ENCODE measurements at regions not wholly inside any gene's neighbourhood (a gene's known extent, or its start where the extent isn't known, plus 50 kb on each side); places are given as distances from the start of the nearest gene placed in this dataset.

- no peak overlapping the region for H3K27ac ChIP-seq (ENCODE audit: low read length)
- no peak for DNase-seq (ENCODE audit: low read depth, low spot score)
- no CpG with 5 or more reads among the region's 4 CpGs for WGBS (ENCODE audit: insufficient coverage, insufficient read length)
- no peaks in the 10 kb centered on the region for H3K36me3 ChIP-seq (ENCODE audit: control insufficient read depth, insufficient read depth, low read length)
- no peak overlapping the region for H3K4me3 ChIP-seq (ENCODE audit: low read length)
- H3K4me1 ChIP-seq (ENCODE audit: control insufficient read depth, insufficient read depth, low read length) = no peaks in the 10 kb centered on the region
- H3K9me3 ChIP-seq (ENCODE audit: control insufficient read depth, insufficient read depth, low read length) = no peaks in the 10 kb centered on the region
- no peaks in the 10 kb centered on the region for H3K27me3 ChIP-seq (ENCODE audit: control insufficient read depth, insufficient read depth, low read length)
These were observed 120.5 kb upstream of the MAP9 start for GRCh38 chr4:155497306-155497705.

GRCh38 chr4:155496294-155496626 lies 119.5 kb upstream of the MAP9 start:
- WGBS (ENCODE audit: insufficient coverage, insufficient read length) = no CpG with 5 or more reads among the region's 3 CpGs
- no peak for DNase-seq (ENCODE audit: low read depth, low spot score)
- H3K4me3 ChIP-seq (ENCODE audit: low read length) = no peak overlapping the region

GRCh38 chr4:155495572-155496293 lies 119.0 kb upstream of the MAP9 start:
- Histone ChIP-seq H3K36me3 (ENCODE audit: control insufficient read depth, insufficient read depth, low read length) (no peaks in the 10 kb centered on the region), H3K27ac (ENCODE audit: low read length) (no peak overlapping the region), H3K4me1 (ENCODE audit: control insufficient read depth, insufficient read depth, low read length) (no peaks in the 10 kb centered on the region), H3K27me3 (ENCODE audit: control insufficient read depth, insufficient read depth, low read length) (no peaks in the 10 kb centered on the region), H3K9me3 (ENCODE audit: control insufficient read depth, insufficient read depth, low read length) (no peaks in the 10 kb centered on the region), H3K4me3 (ENCODE audit: low read length) (no peak overlapping the region)
- 100% methylated on average over 1 of the region's 11 CpGs for WGBS (ENCODE audit: insufficient coverage, insufficient read length)
- no peak for DNase-seq (ENCODE audit: low read depth, low spot score)

More at GRCh38 chr4:155496294-155496626, 119.5 kb upstream of the MAP9 start:
- no peak overlapping the region for H3K27ac ChIP-seq (ENCODE audit: low read length)
- H3K4me1 ChIP-seq (ENCODE audit: control insufficient read depth, insufficient read depth, low read length) = no peaks in the 10 kb centered on the region
- no peaks in the 10 kb centered on the region for H3K36me3 ChIP-seq (ENCODE audit: control insufficient read depth, insufficient read depth, low read length)
- no peaks in the 10 kb centered on the region for H3K9me3 ChIP-seq (ENCODE audit: control insufficient read depth, insufficient read depth, low read length)
- H3K27me3 ChIP-seq (ENCODE audit: control insufficient read depth, insufficient read depth, low read length) = no peaks in the 10 kb centered on the region

DNA sequence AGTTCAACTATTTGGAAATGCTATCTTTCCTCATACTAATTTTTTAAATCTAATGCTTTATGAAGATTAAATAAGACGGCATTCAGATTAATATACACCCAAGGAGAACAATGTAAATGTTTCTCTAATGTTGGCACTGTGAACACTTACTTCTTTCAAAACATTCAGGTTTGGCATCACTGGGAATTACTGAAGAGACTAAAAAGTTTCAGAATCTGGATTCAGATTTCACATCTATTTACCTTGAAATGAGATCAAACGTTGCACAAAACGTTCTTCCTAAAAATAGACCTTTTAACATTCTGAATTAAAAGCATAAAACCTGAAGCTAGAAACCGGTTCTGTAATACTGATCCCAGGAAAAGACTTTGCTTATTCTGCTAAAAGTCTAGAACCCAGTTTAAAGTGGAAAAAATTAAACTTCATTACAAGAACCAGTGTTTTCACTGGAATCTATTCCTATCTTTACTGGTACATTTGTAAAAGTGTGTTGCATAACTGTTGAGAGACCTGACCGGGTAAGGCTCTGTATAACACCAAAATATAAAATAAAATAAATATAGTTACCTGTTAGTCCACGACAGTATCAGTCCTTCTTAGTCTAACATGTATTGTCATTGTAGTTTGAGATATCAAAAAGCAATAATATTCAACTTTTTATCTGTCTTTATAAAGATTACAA lies 117.4 kb upstream of the MAP9 start:
- WGBS (ENCODE audit: insufficient coverage, insufficient read length) = no CpG with 5 or more reads among the region's 6 CpGs
- Histone ChIP-seq H3K4me3 (ENCODE audit: low read length) (no peak overlapping the region), H3K27me3 (ENCODE audit: control insufficient read depth, insufficient read depth, low read length) (no peaks in the 10 kb centered on the region), H3K9me3 (ENCODE audit: control insufficient read depth, insufficient read depth, low read length) (no peaks in the 10 kb centered on the region), H3K36me3 (ENCODE audit: control insufficient read depth, insufficient read depth, low read length) (no peaks in the 10 kb centered on the region), H3K4me1 (ENCODE audit: control insufficient read depth, insufficient read depth, low read length) (no peaks in the 10 kb centered on the region), H3K27ac (ENCODE audit: low read length) (no peak overlapping the region)
- no peak for DNase-seq (ENCODE audit: low read depth, low spot score)

DNA sequence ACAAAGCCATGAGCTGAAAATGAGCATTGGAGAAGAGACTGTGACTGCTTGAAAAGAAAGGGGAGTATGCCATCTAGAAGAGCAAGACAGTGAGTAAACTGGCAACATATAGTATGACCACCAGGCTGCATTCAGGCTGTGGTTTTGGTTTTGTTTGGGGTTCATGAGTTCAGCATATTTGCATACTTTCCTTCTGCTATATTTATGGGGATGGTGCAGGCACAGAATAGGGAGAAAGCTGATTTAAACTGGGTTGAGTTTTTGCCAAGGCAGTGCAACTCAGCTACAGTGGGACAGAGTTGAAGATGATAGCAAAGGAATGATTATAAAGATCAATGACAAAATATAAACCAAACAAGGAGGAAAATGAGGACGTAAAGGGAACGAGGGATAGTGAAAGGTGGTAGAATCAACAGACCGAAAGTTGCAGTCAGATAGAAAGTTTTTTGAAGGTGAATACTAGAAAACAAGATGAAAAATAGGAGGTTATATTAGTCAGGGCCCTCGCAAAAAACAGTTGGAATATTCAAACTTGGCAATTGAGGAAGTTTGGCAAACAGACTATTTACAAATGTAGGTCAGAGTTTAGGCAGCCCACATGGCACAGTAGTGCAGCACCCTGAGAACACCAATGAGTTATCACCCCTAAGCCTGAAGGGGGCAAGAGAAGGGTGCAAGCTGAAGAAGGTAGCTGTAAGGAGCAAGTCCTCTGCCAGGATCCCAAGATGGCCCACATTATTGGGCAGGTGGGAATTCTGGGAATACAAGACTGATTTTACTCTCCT lies 114.8 kb upstream of the MAP9 start:
- WGBS (ENCODE audit: insufficient coverage, insufficient read length) = 100% methylated on average over 3 of the region's 4 CpGs
- no peaks in the 10 kb centered on the region for H3K27me3 ChIP-seq (ENCODE audit: control insufficient read depth, insufficient read depth, low read length)
- DNase-seq (ENCODE audit: low read depth, low spot score) = no peak
- no peaks in the 10 kb centered on the region for H3K4me1 ChIP-seq (ENCODE audit: control insufficient read depth, insufficient read depth, low read length)
- H3K9me3 ChIP-seq (ENCODE audit: control insufficient read depth, insufficient read depth, low read length) = no peaks in the 10 kb centered on the region
- H3K36me3 ChIP-seq (ENCODE audit: control insufficient read depth, insufficient read depth, low read length) = no peaks in the 10 kb centered on the region
- H3K4me3 ChIP-seq (ENCODE audit: low read length) = no peak overlapping the region
- H3K27ac ChIP-seq (ENCODE audit: low read length) = no peak overlapping the region

DNA sequence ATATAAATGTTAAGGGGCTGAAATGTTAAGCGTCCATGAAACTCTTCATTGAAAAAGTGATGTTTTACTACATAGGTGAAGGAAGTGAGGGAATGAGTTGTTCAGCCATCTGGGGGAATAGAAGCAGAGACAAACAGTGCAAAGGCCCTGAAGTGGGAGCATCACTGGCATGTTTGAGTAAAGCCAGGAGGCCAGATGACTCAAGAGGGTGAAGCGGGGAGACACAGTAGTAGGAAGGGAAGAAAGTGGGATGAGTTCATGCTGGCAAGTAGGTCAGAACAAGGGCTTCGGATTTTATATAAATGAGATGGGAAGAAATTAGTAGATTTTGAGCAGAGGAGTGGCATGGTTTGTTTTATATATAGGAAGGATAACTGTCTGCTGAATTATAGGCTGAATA lies 112.5 kb upstream of the MAP9 start:
- Histone ChIP-seq H3K27me3 (ENCODE audit: control insufficient read depth, insufficient read depth, low read length) (no peaks in the 10 kb centered on the region), H3K36me3 (ENCODE audit: control insufficient read depth, insufficient read depth, low read length) (no peaks in the 10 kb centered on the region), H3K27ac (ENCODE audit: low read length) (no peak overlapping the region), H3K4me3 (ENCODE audit: low read length) (no peak overlapping the region), H3K9me3 (ENCODE audit: control insufficient read depth, insufficient read depth, low read length) (no peaks in the 10 kb centered on the region), H3K4me1 (ENCODE audit: control insufficient read depth, insufficient read depth, low read length) (no peaks in the 10 kb centered on the region)
- DNase-seq (ENCODE audit: low read depth, low spot score) = no peak
- WGBS (ENCODE audit: insufficient coverage, insufficient read length) = 100% methylated on average over 1 of the region's 3 CpGs

- no peaks in the 10 kb centered on the region for H3K27me3 ChIP-seq (ENCODE audit: control insufficient read depth, insufficient read depth, low read length)
- no CpG with 5 or more reads among the region's 2 CpGs for WGBS (ENCODE audit: insufficient coverage, insufficient read length)
- H3K36me3 ChIP-seq (ENCODE audit: control insufficient read depth, insufficient read depth, low read length) = no peaks in the 10 kb centered on the region
- H3K9me3 ChIP-seq (ENCODE audit: control insufficient read depth, insufficient read depth, low read length) = no peaks in the 10 kb centered on the region
- H3K4me1 ChIP-seq (ENCODE audit: control insufficient read depth, insufficient read depth, low read length) = no peaks in the 10 kb centered on the region
- no peak overlapping the region for H3K4me3 ChIP-seq (ENCODE audit: low read length)
- no peak overlapping the region for H3K27ac ChIP-seq (ENCODE audit: low read length)
- DNase-seq (ENCODE audit: low read depth, low spot score) = no peak
These were observed 111.9 kb upstream of the MAP9 start for GRCh38 chr4:155488691-155489090.

GRCh38 chr4:155487210-155487609 lies 110.4 kb upstream of the MAP9 start:
- Histone ChIP-seq H3K9me3 (ENCODE audit: control insufficient read depth, insufficient read depth, low read length) (no peaks in the 10 kb centered on the region), H3K4me1 (ENCODE audit: control insufficient read depth, insufficient read depth, low read length) (no peaks in the 10 kb centered on the region), H3K27ac (ENCODE audit: low read length) (no peak overlapping the region), H3K4me3 (ENCODE audit: low read length) (no peak overlapping the region), H3K27me3 (ENCODE audit: control insufficient read depth, insufficient read depth, low read length) (no peaks in the 10 kb centered on the region), H3K36me3 (ENCODE audit: control insufficient read depth, insufficient read depth, low read length) (no peaks in the 10 kb centered on the region)
- DNase-seq (ENCODE audit: low read depth, low spot score) = no peak

DNA sequence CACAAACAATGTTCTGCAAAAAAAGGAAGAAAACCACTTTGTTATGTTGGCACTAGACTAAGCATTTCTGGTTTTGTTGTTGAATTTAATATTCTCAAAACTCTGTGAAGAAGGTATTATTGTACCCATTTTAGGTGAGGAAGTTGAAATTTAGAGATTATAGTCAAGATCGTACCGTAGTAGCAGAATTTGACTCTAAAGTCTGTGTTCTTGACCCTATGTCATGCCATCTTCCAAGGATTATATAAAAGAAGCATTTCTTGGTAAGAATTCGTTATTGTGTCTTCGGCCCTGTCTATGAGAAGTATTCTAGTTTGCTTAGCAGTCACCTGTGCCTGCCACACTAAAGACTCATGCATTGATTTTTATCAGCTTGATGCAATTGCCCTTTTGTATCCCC lies 104.4 kb upstream of the MAP9 start:
- Histone ChIP-seq H3K4me3 (ENCODE audit: low read length) (no peak overlapping the region), H3K36me3 (ENCODE audit: control insufficient read depth, insufficient read depth, low read length) (no peaks in the 10 kb centered on the region), H3K27ac (ENCODE audit: low read length) (no peak overlapping the region), H3K4me1 (ENCODE audit: control insufficient read depth, insufficient read depth, low read length) (no peaks in the 10 kb centered on the region), H3K27me3 (ENCODE audit: control insufficient read depth, insufficient read depth, low read length) (no peaks in the 10 kb centered on the region), H3K9me3 (ENCODE audit: control insufficient read depth, insufficient read depth, low read length) (no peaks in the 10 kb centered on the region)
- WGBS (ENCODE audit: insufficient coverage, insufficient read length) = no CpG with 5 or more reads among the region's 4 CpGs
- no peak for DNase-seq (ENCODE audit: low read depth, low spot score)

GRCh38 chr4:155479835-155480234 lies 103.1 kb upstream of the MAP9 start:
- 100% methylated on average over 1 of the region's 1 CpG for WGBS (ENCODE audit: insufficient coverage, insufficient read length)
- H3K4me3 ChIP-seq (ENCODE audit: low read length) = no peak overlapping the region
- no peaks in the 10 kb centered on the region for H3K9me3 ChIP-seq (ENCODE audit: control insufficient read depth, insufficient read depth, low read length)
- DNase-seq (ENCODE audit: low read depth, low spot score) = no peak
- no peaks in the 10 kb centered on the region for H3K4me1 ChIP-seq (ENCODE audit: control insufficient read depth, insufficient read depth, low read length)
- H3K27me3 ChIP-seq (ENCODE audit: control insufficient read depth, insufficient read depth, low read length) = no peaks in the 10 kb centered on the region
- H3K27ac ChIP-seq (ENCODE audit: low read length) = no peak overlapping the region
- H3K36me3 ChIP-seq (ENCODE audit: control insufficient read depth, insufficient read depth, low read length) = no peaks in the 10 kb centered on the region
